A549 (cell line): ENCODE measurements at regions not wholly inside any gene's neighbourhood (a gene's known extent, or its start where the extent isn't known, plus 50 kb on each side); places are given as distances from the start of the nearest gene placed in this dataset.

Experiments used
- KDM1A ChIP-seq: fragments of 200-600 bp; sonication (generic); IDR thresholded peaks from 2 replicates; pipeline ENCODE4 v1.6.1; 2016; ENCODE audit warnings: low read depth, mild to moderate bottlenecking
- SMC3 ChIP-seq: fragments of >200 bp; sonication (Bioruptor Twin); formaldehyde crosslinking; IDR thresholded peaks from 3 replicates; pipeline ENCODE4 v1.6.1; 2018; ENCODE audit warnings: inconsistent platforms
- TF ChIP-seq, protein P1 (sequence below): fragments of >200 bp; sonication (Bioruptor Twin); formaldehyde crosslinking; IDR thresholded peaks from 3 replicates; pipeline ENCODE4 v1.5.1; 2016
- TF ChIP-seq, protein P2 (sequence below): fragments of 150-350 bp; IDR thresholded peaks from 2 replicates; pipeline ENCODE4 v1.6.1; 2014; ENCODE audit warnings: low read depth, mild to moderate bottlenecking, low read length

DNA sequence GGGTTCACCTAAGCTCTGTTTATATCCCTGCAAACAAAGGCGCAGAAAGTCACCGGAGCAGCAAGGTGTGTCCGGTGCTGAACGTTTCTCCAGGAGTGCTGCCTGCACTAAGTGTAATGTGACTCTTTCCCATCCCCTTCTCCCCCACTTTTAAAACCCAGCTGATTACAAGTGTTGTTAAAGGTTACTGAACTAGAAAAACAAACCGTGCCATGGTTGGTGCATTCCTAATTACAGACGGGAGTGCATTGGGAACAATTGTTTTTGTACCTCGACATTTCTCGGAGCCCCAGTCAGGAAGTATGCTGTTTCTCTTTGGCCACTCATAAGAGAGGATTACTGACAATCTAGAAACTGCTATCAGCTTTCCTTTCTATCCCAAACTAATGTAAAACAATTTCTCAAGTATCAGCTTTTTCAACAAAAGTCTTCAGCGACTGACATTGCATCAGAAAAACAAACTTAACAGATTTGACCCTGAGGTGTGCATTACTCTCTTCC lies 441.0 kb upstream of the SALL1 start:
- TF ChIP-seq, protein P1, sequence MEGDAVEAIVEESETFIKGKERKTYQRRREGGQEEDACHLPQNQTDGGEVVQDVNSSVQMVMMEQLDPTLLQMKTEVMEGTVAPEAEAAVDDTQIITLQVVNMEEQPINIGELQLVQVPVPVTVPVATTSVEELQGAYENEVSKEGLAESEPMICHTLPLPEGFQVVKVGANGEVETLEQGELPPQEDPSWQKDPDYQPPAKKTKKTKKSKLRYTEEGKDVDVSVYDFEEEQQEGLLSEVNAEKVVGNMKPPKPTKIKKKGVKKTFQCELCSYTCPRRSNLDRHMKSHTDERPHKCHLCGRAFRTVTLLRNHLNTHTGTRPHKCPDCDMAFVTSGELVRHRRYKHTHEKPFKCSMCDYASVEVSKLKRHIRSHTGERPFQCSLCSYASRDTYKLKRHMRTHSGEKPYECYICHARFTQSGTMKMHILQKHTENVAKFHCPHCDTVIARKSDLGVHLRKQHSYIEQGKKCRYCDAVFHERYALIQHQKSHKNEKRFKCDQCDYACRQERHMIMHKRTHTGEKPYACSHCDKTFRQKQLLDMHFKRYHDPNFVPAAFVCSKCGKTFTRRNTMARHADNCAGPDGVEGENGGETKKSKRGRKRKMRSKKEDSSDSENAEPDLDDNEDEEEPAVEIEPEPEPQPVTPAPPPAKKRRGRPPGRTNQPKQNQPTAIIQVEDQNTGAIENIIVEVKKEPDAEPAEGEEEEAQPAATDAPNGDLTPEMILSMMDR: no peak
- TF ChIP-seq SMC3: no peak
- no peak for TF ChIP-seq KDM1A
- TF ChIP-seq, protein P2, sequence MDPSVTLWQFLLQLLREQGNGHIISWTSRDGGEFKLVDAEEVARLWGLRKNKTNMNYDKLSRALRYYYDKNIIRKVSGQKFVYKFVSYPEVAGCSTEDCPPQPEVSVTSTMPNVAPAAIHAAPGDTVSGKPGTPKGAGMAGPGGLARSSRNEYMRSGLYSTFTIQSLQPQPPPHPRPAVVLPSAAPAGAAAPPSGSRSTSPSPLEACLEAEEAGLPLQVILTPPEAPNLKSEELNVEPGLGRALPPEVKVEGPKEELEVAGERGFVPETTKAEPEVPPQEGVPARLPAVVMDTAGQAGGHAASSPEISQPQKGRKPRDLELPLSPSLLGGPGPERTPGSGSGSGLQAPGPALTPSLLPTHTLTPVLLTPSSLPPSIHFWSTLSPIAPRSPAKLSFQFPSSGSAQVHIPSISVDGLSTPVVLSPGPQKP: no peak
